ENCODE measurements at regions not wholly inside any gene's neighbourhood (a gene's known extent, or its start where the extent isn't known, plus 50 kb on each side); places are given as distances from the start of the nearest gene placed in this dataset.

- Histone ChIP-seq H3K27ac (peak overlapping the region; percentile 81), H3K4me3 (no peak overlapping the region), H3K9me3 (no peaks in the 10 kb centered on the region), H3K36me3 (no peaks in the 10 kb centered on the region), H3K27me3 (no peaks in the 10 kb centered on the region), H3K9ac (ENCODE audit: low read depth in 2 of 2, low read length in 2 of 2) (no peak overlapping the region), H3K4me1 (no peaks in the 10 kb centered on the region)
- intact Hi-C loops (cut with DNase I): loop anchor here (10.0 kb wide), 1 partner anchor 268 kb away; no protein-coding TSS in a partner anchor
- peak; percentile 47 for DNase-seq
- TF ChIP-seq CTCF (IDR thresholded peaks at IDR 0.05): no peak
These were observed 461.7 kb downstream of the KLF12 start for GRCh38 chr13:73672492-73672891.

GRCh38 chr13:73671732-73672131 is 462.5 kb downstream of the KLF12 start:
- intact Hi-C loops (cut with DNase I): loop anchor here (10.0 kb wide), 1 partner anchor 267 kb away; no protein-coding TSS in a partner anchor
- Histone ChIP-seq H3K9me3 (no peaks in the 10 kb centered on the region), H3K36me3 (no peaks in the 10 kb centered on the region), H3K27ac (peak overlapping the region; percentile 59), H3K4me3 (no peak overlapping the region), H3K4me1 (no peaks in the 10 kb centered on the region), H3K9ac (ENCODE audit: low read depth in 2 of 2, low read length in 2 of 2) (no peak overlapping the region), H3K27me3 (no peaks in the 10 kb centered on the region)
- no peak for TF ChIP-seq CTCF (IDR thresholded peaks at IDR 0.05)
- DNase-seq: no peak

DNA sequence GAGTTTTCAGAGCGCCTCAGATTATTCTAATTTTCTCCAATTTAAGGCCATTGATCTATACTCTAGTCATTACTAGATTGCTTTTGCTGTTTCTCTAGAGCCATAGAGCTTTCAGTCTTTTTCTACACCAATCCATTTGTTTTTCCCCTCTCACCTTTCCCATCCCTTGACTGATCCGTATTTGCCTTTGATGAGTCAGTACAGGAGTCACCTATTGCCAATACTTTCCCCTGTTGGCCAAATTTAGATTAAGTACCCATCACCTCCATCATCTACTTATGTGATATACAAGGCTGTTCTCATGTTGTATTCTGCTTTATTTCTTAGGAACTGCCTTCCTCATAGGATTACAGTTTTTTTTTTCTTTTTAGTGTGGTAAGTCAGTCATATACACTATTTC is 463.2 kb downstream of the KLF12 start:
- H3K9me3 ChIP-seq: no peaks in the 10 kb centered on the region
- no peak overlapping the region for H3K4me3 ChIP-seq
- H3K36me3 ChIP-seq: no peaks in the 10 kb centered on the region
- no peaks in the 10 kb centered on the region for H3K4me1 ChIP-seq
- no peak overlapping the region for H3K27ac ChIP-seq
- intact Hi-C loops (cut with DNase I): loop anchor here (10.0 kb wide), 1 partner anchor 266 kb away; no protein-coding TSS in a partner anchor
- no peak for DNase-seq
- TF ChIP-seq CTCF (IDR thresholded peaks at IDR 0.05): no peak
- H3K9ac ChIP-seq (ENCODE audit: low read depth in 2 of 2, low read length in 2 of 2): no peak overlapping the region
- no peaks in the 10 kb centered on the region for H3K27me3 ChIP-seq

DNA sequence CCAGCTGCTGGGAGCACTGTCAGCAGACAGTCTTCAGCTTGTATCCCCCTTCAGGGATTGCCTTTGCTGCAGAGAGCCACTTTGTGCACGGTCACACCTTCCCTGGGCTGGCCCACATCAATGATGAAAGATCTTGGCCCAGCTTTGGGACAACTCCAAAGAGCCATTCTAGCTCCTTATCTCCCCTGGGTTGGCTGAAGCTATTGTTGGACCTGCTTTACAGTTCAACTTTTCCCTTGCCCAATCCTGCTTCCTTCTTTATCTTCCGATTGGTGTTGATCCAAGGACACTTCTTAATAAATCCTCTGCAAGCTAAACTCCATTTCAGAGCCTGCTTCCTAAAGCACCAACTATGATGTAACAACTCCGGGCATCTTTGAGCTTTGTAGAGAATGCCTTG is 466.4 kb downstream of the KLF12 start:
- DNase-seq: no peak
- intact Hi-C loops (cut with DNase I): no loop called here
- no peaks in the 10 kb centered on the region for H3K4me1 ChIP-seq

GRCh38 chr13:73665261-73665660 is 468.9 kb downstream of the KLF12 start:
- no peaks in the 10 kb centered on the region for H3K27me3 ChIP-seq
- H3K9me3 ChIP-seq: no peaks in the 10 kb centered on the region
- no peak for DNase-seq
- H3K9ac ChIP-seq (ENCODE audit: low read depth in 2 of 2, low read length in 2 of 2): no peak overlapping the region
- intact Hi-C loops (cut with DNase I): no loop called here
- no peaks in the 10 kb centered on the region for H3K4me1 ChIP-seq
- H3K36me3 ChIP-seq: no peaks in the 10 kb centered on the region
- H3K27ac ChIP-seq: no peak overlapping the region
- H3K4me3 ChIP-seq: no peak overlapping the region
- TF ChIP-seq CTCF (IDR thresholded peaks at IDR 0.05): no peak

More for the DNA sequence above, 466.4 kb downstream of the KLF12 start:
- no peaks in the 10 kb centered on the region for H3K27me3 ChIP-seq
- H3K9me3 ChIP-seq: no peaks in the 10 kb centered on the region
- no peak overlapping the region for H3K4me3 ChIP-seq
- no peaks in the 10 kb centered on the region for H3K36me3 ChIP-seq
- no peak overlapping the region for H3K9ac ChIP-seq (ENCODE audit: low read depth in 2 of 2, low read length in 2 of 2)
- no peak for TF ChIP-seq CTCF (IDR thresholded peaks at IDR 0.05)
- no peak overlapping the region for H3K27ac ChIP-seq

Data from colonic mucosa (tissue), 4 donors.